Activated CD8-positive, alpha-beta memory T cell treated with anti-CD3 and anti-CD28 coated beads for 24 hours (primary cell): ENCODE measurements at regions not wholly inside any gene's neighbourhood (a gene's known extent, or its start where the extent isn't known, plus 50 kb on each side); places are given as distances from the start of the nearest gene placed in this dataset.
"Not testable (repeated sequence)": the region's sequence is repeated elsewhere in the genome, so short reads cannot be mapped to it uniquely, and the experiment has no call there.

Experiments used
- DNase-seq: peaks from one replicate; pipeline ENCODE4 v3.0.0-alpha.2; 2020

DNA sequence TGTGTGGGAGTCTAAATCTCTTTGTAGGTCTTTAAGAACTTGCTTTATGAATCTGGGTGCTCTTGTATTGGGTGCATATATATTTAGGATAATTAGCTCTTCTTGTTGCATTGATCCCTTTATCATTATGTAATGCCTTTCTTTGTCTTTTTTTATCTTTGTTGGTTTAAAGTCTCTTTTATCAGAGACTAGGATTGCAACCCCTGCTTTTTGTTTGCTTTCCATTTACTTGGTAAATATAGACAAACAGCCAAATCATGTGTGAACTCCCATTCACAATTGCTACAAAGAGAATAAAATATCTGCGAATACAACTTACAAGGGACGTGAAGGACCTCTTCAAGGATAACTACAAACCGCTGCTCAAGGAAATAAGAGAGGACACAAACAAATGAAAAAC, 198.2 kb upstream of the APCDD1 start:
- not testable (repeated sequence) for DNase-seq

GRCh38 chr18:10258836-10259474, 195.5 kb upstream of the APCDD1 start:
- DNase-seq, result no peak

DNA sequence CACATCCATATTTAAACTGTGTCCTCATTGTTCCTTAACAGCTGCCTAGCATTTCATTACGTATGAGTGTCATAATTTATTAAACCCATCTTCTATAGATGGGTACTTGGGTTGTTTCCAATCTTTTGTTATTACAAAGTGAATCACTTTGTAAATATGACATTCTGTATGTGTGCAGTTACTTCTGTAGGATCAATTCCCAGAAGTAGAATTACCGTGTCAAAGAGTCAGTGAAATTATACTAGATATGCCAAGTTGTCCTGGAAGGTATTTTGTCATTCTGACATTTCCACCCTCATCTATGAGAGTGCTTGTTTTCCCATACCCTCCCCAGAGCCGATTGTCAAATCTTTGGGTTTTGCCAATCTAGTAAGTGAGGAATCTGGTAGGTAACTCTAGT, 194.5 kb upstream of the APCDD1 start:
- DNase-seq, result no peak

- no peak for DNase-seq
These were observed 192.8 kb upstream of the APCDD1 start for GRCh38 chr18:10261344-10262276.

DNA sequence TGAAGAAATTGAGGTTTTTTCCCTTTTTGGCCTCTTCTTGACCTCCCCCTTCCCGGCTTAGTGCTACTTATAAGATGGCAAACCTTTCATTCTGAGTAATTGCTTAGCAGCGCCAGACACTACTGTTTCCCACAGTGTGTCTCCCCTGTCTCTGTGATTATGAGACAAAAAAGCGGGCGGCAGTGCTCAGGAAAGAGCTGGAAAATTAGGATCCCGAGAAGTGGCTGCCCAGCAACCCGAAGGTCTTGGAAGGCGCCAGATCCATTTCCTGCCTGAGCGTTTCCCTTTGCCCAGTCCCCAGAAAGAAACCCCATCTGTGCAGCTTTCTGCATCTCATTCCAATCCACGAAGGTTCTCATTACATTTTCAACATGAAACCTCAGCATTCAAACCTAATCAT, 191.9 kb upstream of the APCDD1 start:
- DNase-seq, result no peak

DNA sequence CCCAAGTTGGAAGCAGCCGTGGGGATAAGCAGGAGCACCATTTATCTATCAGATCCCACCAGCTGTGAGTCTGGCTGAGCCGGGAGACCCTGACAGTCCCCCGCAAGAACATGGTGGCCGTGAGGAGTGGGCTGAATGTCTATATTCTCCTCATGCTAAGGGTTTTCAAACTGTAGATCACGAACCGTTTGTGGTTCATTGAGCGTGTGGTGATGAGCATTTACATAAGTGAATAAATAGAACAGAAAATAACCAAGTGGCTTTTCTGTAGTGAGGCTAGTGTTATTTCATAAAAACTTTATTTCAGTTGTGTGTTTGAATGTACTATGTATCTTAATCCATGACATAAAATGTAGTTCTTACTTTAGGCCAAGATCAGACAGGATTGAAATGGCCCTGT, 190.2 kb upstream of the APCDD1 start:
- no peak for DNase-seq

DNA sequence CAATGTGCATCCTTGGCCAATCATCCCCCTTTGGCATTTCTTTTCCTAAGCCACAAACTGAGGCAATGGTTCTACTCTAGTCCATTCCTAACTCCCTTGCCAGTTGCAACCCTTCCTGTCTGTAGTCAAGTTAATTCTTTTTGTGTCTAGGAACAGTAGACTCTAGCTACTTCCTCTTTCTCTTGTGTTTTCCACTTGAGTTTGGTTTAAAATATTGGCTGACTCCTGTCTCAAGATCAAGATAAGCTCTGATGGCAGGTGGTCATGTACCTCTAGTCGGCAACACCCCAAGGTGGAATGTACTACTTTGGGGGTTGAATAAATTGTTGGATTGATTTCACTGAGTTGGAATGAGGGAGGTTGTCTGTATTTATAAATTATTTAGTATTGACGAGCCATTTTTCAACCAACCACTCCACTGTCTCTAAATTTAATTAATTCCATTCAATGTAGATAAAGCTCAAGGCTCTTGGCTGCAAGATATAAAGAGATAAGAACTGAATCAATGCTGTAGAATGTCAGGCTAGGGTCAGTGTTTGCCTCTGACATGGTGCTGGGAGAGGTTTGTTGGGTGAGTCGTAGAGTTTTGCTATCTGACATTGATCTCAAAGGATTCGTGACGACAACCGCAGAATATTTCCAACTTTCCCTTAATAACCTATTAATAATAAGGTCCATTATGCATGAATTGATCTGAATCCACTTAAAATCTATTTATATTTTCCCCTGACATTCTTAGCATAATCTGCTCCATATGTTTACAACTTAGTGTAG, 188.7 kb upstream of the APCDD1 start:
- DNase-seq, result no peak

GRCh38 chr18:10266334-10266590, 188.2 kb upstream of the APCDD1 start:
- no peak for DNase-seq

GRCh38 chr18:10269261-10269660, 185.2 kb upstream of the APCDD1 start:
- no peak for DNase-seq

DNA sequence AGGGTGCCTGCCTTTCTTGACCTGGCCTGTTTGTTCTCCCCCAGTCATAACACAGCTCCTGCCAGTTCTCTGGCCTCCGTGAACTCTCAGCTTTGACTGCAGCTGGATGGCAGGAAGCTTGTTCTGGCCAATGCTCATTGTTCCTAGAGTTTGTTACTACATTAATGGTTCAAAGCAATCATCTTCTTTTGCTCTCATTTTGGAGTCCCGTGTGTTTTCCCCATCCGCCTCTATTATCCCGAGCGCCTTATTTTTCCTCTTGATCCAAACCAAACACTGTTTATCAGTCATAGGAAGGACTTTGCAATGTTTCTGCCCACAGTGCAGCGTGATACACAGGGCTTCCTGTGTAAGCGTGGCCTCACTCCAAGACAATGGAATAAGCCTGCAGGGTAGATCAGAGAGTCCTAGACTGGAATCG, 184.3 kb upstream of the APCDD1 start:
- DNase-seq, result no peak

- no peak for DNase-seq
These were observed 183.0 kb upstream of the APCDD1 start for GRCh38 chr18:10271481-10271880.

DNA sequence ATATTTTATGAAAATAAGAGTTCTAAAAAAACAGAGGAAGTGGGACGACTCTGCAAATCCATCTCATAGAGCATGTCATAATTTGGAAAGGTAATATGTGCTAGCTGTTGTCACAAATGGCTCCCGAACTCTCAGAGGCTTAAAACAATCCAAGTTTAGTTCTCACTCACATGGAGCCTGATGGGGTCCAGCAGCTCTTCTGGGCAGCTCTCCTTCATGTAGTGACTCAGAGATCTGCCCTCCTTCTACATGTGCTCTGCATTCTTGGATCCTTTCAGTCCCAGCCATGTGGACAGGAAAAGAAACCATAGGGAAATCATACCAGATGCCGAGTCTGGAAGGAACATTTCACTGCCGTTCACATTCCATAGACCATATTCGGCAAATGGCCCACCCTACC, 180.1 kb upstream of the APCDD1 start:
- no peak for DNase-seq

- DNase-seq, result no peak
These were observed 178.9 kb upstream of the APCDD1 start for GRCh38 chr18:10275486-10275885.

DNA sequence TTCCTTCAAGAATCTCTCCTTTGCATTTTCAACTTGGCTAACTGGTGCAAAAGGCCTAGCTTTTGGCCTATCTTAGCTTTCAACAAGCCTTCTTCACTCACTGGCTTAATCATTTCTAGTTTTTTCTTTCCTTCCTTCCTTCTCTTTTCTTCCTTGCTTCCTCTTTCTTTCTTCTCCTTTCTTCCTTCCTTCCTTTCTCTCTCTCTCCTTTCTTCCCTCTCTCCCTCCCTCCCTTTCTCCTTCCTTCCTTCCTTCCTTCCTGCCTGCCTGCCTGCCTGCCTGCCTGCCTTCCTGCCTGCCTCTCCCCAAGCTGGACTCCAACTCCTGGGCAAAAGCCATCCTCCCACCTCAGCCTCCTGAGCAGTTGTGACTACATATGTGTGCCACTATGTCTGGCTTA, 176.2 kb upstream of the APCDD1 start:
- no peak for DNase-seq

DNA sequence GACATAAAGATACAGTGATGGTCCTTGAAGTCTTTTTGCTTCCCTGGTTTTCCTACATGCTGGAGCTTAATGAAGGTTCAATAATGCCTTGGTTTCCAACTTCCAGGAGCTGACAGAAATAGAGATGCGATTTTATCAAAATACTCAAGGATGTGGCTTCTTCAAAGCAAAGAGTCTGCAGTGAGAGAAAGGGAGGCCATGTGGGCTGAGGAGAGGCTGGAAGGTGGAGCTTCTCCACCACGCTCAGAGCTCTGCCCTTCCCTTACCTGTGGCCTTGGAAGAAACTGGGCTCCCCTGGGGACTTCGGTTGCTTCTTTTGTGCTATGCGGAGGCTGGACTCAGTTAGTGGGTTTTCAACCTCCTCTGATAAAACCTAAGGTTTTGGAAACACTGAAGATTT, 175.0 kb upstream of the APCDD1 start:
- DNase-seq, result no peak

- no peak for DNase-seq
These were observed 174.4 kb upstream of the APCDD1 start for GRCh38 chr18:10279905-10280644.

- no peak for DNase-seq
These were observed 169.7 kb upstream of the APCDD1 start for GRCh38 chr18:10284540-10285282.

- DNase-seq, result no peak
These were observed 169.2 kb upstream of the APCDD1 start for GRCh38 chr18:10285283-10285640.

DNA sequence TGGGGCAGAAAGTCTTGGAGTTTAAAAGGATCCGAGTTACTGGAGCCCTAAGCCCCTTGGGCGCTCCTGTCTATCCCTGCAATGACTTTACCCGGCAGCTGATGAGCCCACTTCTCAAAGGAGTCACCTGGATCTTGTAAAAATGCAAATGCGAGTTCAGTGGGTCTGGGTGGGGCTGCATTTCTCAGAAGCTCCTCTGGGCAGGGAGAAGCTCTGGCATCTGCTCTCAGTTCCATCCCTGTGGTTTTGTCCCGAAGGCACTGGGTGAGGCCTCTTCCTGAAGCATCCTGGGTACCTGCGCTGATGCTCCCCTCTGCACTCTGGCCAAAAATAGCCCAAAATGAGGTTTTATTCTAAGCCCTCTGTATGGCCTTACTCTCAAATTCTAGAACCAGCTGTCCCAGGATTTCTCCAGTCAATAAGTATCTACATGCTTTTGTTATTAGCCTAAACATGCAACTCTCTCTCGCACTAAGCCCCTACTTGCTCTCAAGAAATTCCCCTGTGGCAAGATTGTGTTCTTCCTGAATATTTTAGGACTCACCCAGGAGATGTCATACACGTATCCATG, 167.8 kb upstream of the APCDD1 start:
- DNase-seq, result no peak

GRCh38 chr18:10289251-10289650, 165.2 kb upstream of the APCDD1 start:
- DNase-seq, result no peak

DNA sequence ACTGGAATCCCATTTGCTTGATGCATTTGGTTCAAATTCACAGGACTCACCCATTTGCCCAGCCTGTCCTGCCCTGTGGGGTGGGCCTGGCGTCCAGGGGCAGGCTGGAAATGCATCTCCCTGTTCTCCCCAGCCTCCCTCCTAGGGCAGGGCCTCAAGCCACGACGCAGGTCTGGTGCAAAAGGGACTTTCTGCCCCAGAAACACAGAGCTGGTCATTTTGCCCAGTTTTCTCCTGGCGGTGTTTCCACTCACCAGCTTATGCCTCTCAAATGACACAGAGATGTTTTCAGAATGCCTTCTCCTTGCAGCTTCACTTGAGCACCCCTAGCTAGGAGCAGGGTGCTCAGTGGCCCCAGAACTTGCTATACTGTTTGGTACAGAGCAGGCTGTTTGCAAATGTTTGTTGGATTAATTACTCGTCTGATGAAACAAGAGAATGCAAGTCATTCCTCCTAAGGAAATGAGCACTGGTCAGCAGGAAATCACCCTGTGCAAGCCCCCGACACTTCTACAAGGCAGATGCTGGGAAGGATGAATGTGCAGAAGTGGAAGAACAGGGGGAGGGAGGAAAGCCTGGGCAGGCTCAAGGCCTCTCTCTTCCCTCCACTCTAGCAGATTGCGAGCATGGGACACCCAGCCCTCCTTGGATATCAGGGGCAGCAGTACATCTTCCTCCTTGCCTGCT, 164.3 kb upstream of the APCDD1 start:
- DNase-seq, result no peak
